COLO668 (cell line): ENCODE measurements at regions not wholly inside any gene's neighbourhood (a gene's known extent, or its start where the extent isn't known, plus 50 kb on each side); places are given as distances from the start of the nearest gene placed in this dataset.

Source experiments
- DNase-seq: peaks from one replicate; lab custom pipeline; 2025; ENCODE audit not compliant: unreplicated experiment; lab: John Stamatoyannopoulos, UW

- no peak for DNase-seq
Observed at GRCh38 chr2:180618570-180618969, 361.8 kb upstream of the UBE2E3 start.

- DNase-seq: no peak
Observed at GRCh38 chr2:180614776-180615175, 365.6 kb upstream of the UBE2E3 start.

GRCh38 chr2:180609626-180610340, 370.6 kb upstream of the UBE2E3 start:
- DNase-seq: no peak

- peak; percentile 77 for DNase-seq
Observed at GRCh38 chr2:180607514-180608049, 372.8 kb upstream of the UBE2E3 start.

GRCh38 chr2:180604077-180604476, 376.3 kb upstream of the UBE2E3 start:
- no peak for DNase-seq

GRCh38 chr2:180601016-180601415, 379.4 kb upstream of the UBE2E3 start:
- no peak for DNase-seq

- DNase-seq: no peak
Observed at GRCh38 chr2:180599804-180600203, 380.6 kb upstream of the UBE2E3 start.

- DNase-seq: no peak
Observed at GRCh38 chr2:180597179-180597578, 383.2 kb upstream of the UBE2E3 start.

- no peak for DNase-seq
Observed at GRCh38 chr2:180596453-180596852, 384.0 kb upstream of the UBE2E3 start.

- no peak for DNase-seq
Observed at GRCh38 chr2:180591947-180592346, 388.5 kb upstream of the UBE2E3 start.

- DNase-seq: peak; percentile 38
Observed at GRCh38 chr2:180591093-180591781, 389.2 kb upstream of the UBE2E3 start.

- no peak for DNase-seq
Observed at GRCh38 chr2:180583441-180584140, 396.8 kb upstream of the UBE2E3 start.

GRCh38 chr2:180579388-180579787, 401.0 kb upstream of the UBE2E3 start:
- DNase-seq: no peak

GRCh38 chr2:180578441-180578840, 402.0 kb upstream of the UBE2E3 start:
- DNase-seq: no peak

- DNase-seq: no peak
Observed at GRCh38 chr2:180577567-180577966, 402.8 kb upstream of the UBE2E3 start.

GRCh38 chr2:180573951-180574350, 406.5 kb upstream of the UBE2E3 start:
- peak; percentile 24 for DNase-seq

GRCh38 chr2:180572346-180572745, 408.1 kb upstream of the UBE2E3 start:
- DNase-seq: no peak

GRCh38 chr2:180571559-180571958, 408.8 kb upstream of the UBE2E3 start:
- no peak for DNase-seq

- no peak for DNase-seq
Observed at GRCh38 chr2:180570864-180571263, 409.5 kb upstream of the UBE2E3 start.

- no peak for DNase-seq
Observed at GRCh38 chr2:180564051-180564450, 416.4 kb upstream of the UBE2E3 start.

- DNase-seq: no peak
Observed at GRCh38 chr2:180562378-180562777, 418.0 kb upstream of the UBE2E3 start.

- no peak for DNase-seq
Observed at GRCh38 chr2:180559771-180560170, 420.6 kb upstream of the UBE2E3 start.
